ENCODE measurements at regions not wholly inside any gene's neighbourhood (a gene's known extent, or its start where the extent isn't known, plus 50 kb on each side); places are given as distances from the start of the nearest gene placed in this dataset.

- TF ChIP-seq, protein P1, sequence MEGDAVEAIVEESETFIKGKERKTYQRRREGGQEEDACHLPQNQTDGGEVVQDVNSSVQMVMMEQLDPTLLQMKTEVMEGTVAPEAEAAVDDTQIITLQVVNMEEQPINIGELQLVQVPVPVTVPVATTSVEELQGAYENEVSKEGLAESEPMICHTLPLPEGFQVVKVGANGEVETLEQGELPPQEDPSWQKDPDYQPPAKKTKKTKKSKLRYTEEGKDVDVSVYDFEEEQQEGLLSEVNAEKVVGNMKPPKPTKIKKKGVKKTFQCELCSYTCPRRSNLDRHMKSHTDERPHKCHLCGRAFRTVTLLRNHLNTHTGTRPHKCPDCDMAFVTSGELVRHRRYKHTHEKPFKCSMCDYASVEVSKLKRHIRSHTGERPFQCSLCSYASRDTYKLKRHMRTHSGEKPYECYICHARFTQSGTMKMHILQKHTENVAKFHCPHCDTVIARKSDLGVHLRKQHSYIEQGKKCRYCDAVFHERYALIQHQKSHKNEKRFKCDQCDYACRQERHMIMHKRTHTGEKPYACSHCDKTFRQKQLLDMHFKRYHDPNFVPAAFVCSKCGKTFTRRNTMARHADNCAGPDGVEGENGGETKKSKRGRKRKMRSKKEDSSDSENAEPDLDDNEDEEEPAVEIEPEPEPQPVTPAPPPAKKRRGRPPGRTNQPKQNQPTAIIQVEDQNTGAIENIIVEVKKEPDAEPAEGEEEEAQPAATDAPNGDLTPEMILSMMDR (IDR thresholded peaks at IDR 0.05; ENCODE audit: borderline replicate concordance, extremely low read depth, insufficient read depth): no peak
- H3K4me3 ChIP-seq (ENCODE audit: low read length in 3 of 3): no peak overlapping the region
Observed at GRCh38 chr6:148235446-148235845, 107.2 kb upstream of the SASH1 start.

GRCh38 chr6:148238713-148239112, 103.9 kb upstream of the SASH1 start:
- FAIRE-seq (no peak), DNase-seq (no peak)
- Histone ChIP-seq H3K36me3 (ENCODE audit: control insufficient read depth in 2 of 3, insufficient read depth in 3 of 3, low read length in 3 of 3) (no peaks in the 10 kb centered on the region), H3K27me3 (ENCODE audit: control insufficient read depth, insufficient read depth, low read length) (no peaks in the 10 kb centered on the region), H3K4me1 (ENCODE audit: control insufficient read depth in 2 of 3, insufficient read depth in 2 of 3, low read depth in 1 of 3, low read length in 3 of 3) (no peaks in the 10 kb centered on the region), H3K9me3 (ENCODE audit: control insufficient read depth in 2 of 3, insufficient read depth in 1 of 3, low read length in 3 of 3) (no peaks in the 10 kb centered on the region), H3K4me3 (ENCODE audit: low read length in 3 of 3) (no peak overlapping the region), H3K9ac (ENCODE audit: low read length in 3 of 3) (no peak overlapping the region), H3K27ac (ENCODE audit: low read depth in 2 of 2, low read length in 2 of 2) (no peak overlapping the region)
- TF ChIP-seq, protein P1 (IDR thresholded peaks at IDR 0.05; ENCODE audit: borderline replicate concordance, extremely low read depth, insufficient read depth): no peak
- intact Hi-C loops (cut with DNase I): no loop called here

More at GRCh38 chr6:148235446-148235845, 107.2 kb upstream of the SASH1 start:
- H3K36me3 ChIP-seq (ENCODE audit: control insufficient read depth in 2 of 3, insufficient read depth in 3 of 3, low read length in 3 of 3): no peaks in the 10 kb centered on the region
- H3K9ac ChIP-seq (ENCODE audit: low read length in 3 of 3): no peak overlapping the region
- no peaks in the 10 kb centered on the region for H3K9me3 ChIP-seq (ENCODE audit: control insufficient read depth in 2 of 3, insufficient read depth in 1 of 3, low read length in 3 of 3)
- H3K27ac ChIP-seq (ENCODE audit: low read depth in 2 of 2, low read length in 2 of 2): no peak overlapping the region
- DNase-seq (no peak), FAIRE-seq (no peak)
- H3K27me3 ChIP-seq (ENCODE audit: control insufficient read depth, insufficient read depth, low read length): no peaks in the 10 kb centered on the region
- no peaks in the 10 kb centered on the region for H3K4me1 ChIP-seq (ENCODE audit: control insufficient read depth in 2 of 3, insufficient read depth in 2 of 3, low read depth in 1 of 3, low read length in 3 of 3)
- intact Hi-C loops (cut with DNase I): no loop called here

- no peak overlapping the region for H3K4me3 ChIP-seq (ENCODE audit: low read length in 3 of 3)
- no peaks in the 10 kb centered on the region for H3K36me3 ChIP-seq (ENCODE audit: control insufficient read depth in 2 of 3, insufficient read depth in 3 of 3, low read length in 3 of 3)
- no peak overlapping the region for H3K9ac ChIP-seq (ENCODE audit: low read length in 3 of 3)
- H3K9me3 ChIP-seq (ENCODE audit: control insufficient read depth in 2 of 3, insufficient read depth in 1 of 3, low read length in 3 of 3): no peaks in the 10 kb centered on the region
- H3K27me3 ChIP-seq (ENCODE audit: control insufficient read depth, insufficient read depth, low read length): no peaks in the 10 kb centered on the region
- intact Hi-C loops (cut with DNase I): no loop called here
- TF ChIP-seq, protein P1 (IDR thresholded peaks at IDR 0.05; ENCODE audit: borderline replicate concordance, extremely low read depth, insufficient read depth): no peak
- H3K27ac ChIP-seq (ENCODE audit: low read depth in 2 of 2, low read length in 2 of 2): no peak overlapping the region
- no peak for DNase-seq
- FAIRE-seq: no peak
- H3K4me1 ChIP-seq (ENCODE audit: control insufficient read depth in 2 of 3, insufficient read depth in 2 of 3, low read depth in 1 of 3, low read length in 3 of 3): no peaks in the 10 kb centered on the region
Observed at GRCh38 chr6:148239215-148239614, 103.4 kb upstream of the SASH1 start.

DNA sequence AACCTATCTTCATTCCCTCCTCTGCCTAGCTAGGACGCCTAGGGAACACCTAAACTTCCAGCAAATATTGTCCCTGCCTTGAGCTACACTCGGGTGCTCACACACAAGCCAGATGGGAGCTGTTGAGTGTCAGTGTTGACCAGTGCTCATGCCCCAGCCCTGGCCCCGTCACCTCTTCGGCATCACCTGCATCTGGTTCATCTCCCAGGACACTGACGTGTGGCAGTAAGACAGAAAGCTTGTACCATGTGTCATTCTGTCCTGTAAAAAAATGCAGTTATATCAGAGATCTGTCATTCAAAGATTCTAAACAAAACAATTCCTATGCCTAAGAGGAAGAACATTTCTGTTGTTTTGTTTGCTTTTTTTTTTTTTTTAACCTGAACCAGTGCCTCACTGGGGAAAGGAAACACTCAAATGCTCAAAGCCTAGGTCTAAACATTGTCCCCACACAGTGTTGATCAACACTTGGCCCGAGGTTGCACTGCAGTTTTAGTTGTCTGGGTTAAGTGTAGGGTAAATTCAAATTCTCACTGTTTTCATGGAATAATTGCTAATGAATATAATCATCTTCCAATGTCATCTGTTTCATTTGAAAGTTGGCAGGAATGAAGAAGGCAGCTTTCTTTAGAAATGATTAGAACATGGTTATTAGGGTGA, 102.7 kb upstream of the SASH1 start:
- no peak for DNase-seq
- no peaks in the 10 kb centered on the region for H3K27me3 ChIP-seq (ENCODE audit: control insufficient read depth, insufficient read depth, low read length)
- no peak for FAIRE-seq
- H3K36me3 ChIP-seq (ENCODE audit: control insufficient read depth in 2 of 3, insufficient read depth in 3 of 3, low read length in 3 of 3): no peaks in the 10 kb centered on the region
- no peak overlapping the region for H3K27ac ChIP-seq (ENCODE audit: low read depth in 2 of 2, low read length in 2 of 2)
- no peak overlapping the region for H3K4me3 ChIP-seq (ENCODE audit: low read length in 3 of 3)
- TF ChIP-seq, protein P1 (IDR thresholded peaks at IDR 0.05; ENCODE audit: borderline replicate concordance, extremely low read depth, insufficient read depth): no peak
- no peaks in the 10 kb centered on the region for H3K9me3 ChIP-seq (ENCODE audit: control insufficient read depth in 2 of 3, insufficient read depth in 1 of 3, low read length in 3 of 3)
- no peaks in the 10 kb centered on the region for H3K4me1 ChIP-seq (ENCODE audit: control insufficient read depth in 2 of 3, insufficient read depth in 2 of 3, low read depth in 1 of 3, low read length in 3 of 3)
- intact Hi-C loops (cut with DNase I): no loop called here
- H3K9ac ChIP-seq (ENCODE audit: low read length in 3 of 3): no peak overlapping the region

Data from kidney (tissue), 13 donors.